Cardiac fibroblast (primary cell): ENCODE measurements at regions not wholly inside any gene's neighbourhood (a gene's known extent, or its start where the extent isn't known, plus 50 kb on each side); places are given as distances from the start of the nearest gene placed in this dataset.
A peak's percentile ranks its signal among the peaks of the same experiment; 100 is the strongest.

Experiments
- DNase-seq, 2 donors: peaks; one replicate each; pipeline versions ENCODE4 v3.0.0 to v3.0.0-alpha.2; 2010; ENCODE audit warnings: low read depth in 2 of 2
- H3K4me3 ChIP-seq, 2 donors: replicated peaks in 1 of 2; 1 replicate in 1 of 2; 2 replicates in 1 of 2; pipeline ENCODE4 v1.5.1; 2011; ENCODE audit warnings: low read depth in 2 of 2, low read length in 2 of 2, mild to moderate bottlenecking in 2 of 2, moderate library complexity in 1 of 2
- CTCF ChIP-seq: IDR thresholded peaks from one replicate; pipeline ENCODE4 v1.5.1; 2011; ENCODE audit warnings: low read depth, mild to moderate bottlenecking, low read length, inconsistent platforms

- no peak overlapping the region for H3K4me3 ChIP-seq
- no peak for DNase-seq
- no peak for TF ChIP-seq CTCF
These were observed 95.1 kb upstream of the RFX8 start for GRCh38 chr2:101569886-101570520.

GRCh38 chr2:101568969-101569368 lies 94.1 kb upstream of the RFX8 start:
- no peak overlapping the region for H3K4me3 ChIP-seq
- no peak for TF ChIP-seq CTCF
- DNase-seq, result no peak

GRCh38 chr2:101566632-101567228 lies 91.8 kb upstream of the RFX8 start:
- no peak overlapping the region for H3K4me3 ChIP-seq
- no peak for DNase-seq
- no peak for TF ChIP-seq CTCF

GRCh38 chr2:101563849-101564248 lies 88.9 kb upstream of the RFX8 start:
- no peak for TF ChIP-seq CTCF

GRCh38 chr2:101560780-101561315 lies 85.9 kb upstream of the RFX8 start:
- DNase-seq, result no peak
- H3K4me3 ChIP-seq, result no peak overlapping the region
- TF ChIP-seq CTCF, result no peak

More at GRCh38 chr2:101563849-101564248, 88.9 kb upstream of the RFX8 start:
- no peak for DNase-seq
- H3K4me3 ChIP-seq, result no peak overlapping the region

- peak; percentile 65 to 74 for DNase-seq
- no peak overlapping the region for H3K4me3 ChIP-seq
- TF ChIP-seq CTCF, result no peak
These were observed 84.6 kb upstream of the RFX8 start for GRCh38 chr2:101559551-101559950.
